Activated CD4-positive, alpha-beta T cell treated with anti-CD3 and anti-CD28 coated beads, Interleukin-2, amount 50 U/mL, for 1 hour (primary cell): ENCODE measurements at regions not wholly inside any gene's neighbourhood (a gene's known extent, or its start where the extent isn't known, plus 50 kb on each side); places are given as distances from the start of the nearest gene placed in this dataset.
"Not testable (repeated sequence)": the region's sequence is repeated elsewhere in the genome, so short reads cannot be mapped to it uniquely, and the experiment has no call there.

ENCODE experiments used
- DNase-seq: peaks from one replicate; pipeline ENCODE4 v3.0.0-alpha.2; 2020

DNA sequence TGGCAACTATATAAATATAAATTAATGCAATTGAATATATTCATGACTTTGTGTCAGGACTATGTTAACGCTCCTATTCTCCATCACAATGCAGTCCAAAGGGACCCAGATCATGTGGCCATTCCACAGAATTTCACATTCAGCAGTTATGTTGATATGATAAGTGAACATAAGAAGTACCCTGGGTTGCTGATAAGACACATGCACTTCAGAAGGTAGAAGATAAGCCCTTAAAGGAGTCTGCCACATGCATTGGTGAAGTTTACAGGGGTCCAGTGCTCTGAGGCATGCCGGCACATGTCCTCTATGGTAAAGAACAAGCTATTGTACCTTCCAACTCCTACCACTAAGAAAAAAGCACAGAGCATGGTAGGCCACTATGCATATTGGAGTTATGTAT, 76.4 kb downstream of the PHAX start:
- DNase-seq, result no peak

DNA sequence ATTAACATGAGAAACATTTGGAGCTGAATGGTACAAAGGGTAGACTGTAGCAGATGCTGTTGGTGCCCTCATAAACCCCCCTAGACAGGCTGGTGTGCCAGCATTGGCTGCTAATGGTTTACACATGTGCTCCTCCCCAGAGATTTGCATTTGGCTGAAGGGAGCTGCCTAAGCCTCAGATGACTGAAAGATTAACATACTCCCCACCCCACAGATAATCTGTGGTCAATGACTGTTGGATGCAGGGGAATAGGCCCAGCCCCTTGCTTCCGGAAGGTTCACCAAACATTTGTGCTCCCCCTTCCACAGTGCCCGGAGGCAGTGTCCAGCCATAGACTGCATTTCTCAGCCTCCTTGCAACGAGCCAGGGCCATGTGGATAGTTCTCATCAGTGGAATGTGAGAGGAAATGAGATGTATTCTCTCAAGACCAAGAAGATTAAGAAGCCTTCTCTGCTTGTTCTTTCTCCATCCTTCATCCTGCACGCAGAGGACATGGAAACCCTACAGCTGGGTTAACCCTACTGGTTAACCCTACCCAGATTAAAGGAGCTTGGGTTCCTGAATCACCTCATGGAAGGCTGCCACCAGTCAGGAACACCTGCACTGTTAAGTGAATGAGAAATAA, 79.6 kb downstream of the PHAX start:
- DNase-seq, result no peak

DNA sequence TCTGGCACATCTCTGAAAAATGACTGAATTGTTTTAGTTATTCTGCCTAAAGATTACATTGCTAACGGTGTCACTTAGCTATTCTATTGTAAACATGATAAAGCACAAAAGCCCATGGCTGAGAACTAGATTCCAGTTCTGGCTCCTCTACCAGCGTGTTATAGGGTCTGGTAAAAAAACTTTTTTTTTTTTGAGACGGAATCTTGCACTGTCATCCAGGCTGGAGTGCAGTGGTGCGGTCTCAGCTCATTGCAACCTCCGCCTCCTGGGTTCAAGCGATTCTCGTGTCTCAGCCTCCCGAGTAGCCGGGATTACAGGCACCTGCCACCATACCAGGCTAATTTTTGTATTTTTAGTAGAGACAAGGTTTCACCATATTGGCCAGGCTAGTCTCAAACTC, 80.6 kb downstream of the PHAX start:
- not testable (repeated sequence) for DNase-seq

DNA sequence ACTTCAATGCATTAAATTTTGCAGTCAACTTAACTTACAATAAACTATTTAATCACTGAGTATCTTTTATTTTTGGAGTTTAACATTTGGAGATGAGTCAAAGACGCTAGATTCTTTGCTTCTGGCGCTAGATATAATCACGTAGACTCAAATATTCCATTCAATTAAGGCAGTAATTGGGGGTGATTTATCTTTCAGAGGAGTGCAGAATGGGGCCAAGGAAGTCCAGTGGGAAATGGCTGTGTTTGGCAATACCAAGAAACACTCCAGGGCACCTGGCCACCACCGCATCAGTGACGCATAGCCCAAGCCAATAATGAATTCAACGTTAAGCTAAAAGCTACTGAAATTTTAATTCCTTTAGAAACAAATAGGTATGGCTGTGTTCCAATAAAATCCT, 81.2 kb downstream of the PHAX start:
- DNase-seq, result no peak

DNA sequence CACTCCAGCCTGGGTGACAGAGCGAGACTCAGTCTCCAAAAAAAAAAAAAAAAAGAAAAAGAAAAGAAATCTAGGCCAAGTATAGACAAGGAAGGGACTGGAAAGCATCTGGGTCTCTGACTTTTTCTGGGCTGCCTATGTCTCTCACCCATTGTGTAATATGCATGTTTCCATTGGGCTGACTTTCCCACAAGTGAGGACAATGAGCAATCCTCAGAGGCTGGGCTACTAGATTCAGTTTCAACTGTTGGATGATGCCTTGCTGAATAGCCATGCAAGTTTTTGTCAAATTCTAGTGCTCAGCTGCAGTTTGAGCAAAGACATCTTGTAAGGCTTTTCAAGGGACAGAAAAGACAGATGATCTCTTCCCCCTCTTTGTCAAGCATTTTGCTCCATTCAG, 82.1 kb downstream of the PHAX start:
- DNase-seq, result no peak

DNA sequence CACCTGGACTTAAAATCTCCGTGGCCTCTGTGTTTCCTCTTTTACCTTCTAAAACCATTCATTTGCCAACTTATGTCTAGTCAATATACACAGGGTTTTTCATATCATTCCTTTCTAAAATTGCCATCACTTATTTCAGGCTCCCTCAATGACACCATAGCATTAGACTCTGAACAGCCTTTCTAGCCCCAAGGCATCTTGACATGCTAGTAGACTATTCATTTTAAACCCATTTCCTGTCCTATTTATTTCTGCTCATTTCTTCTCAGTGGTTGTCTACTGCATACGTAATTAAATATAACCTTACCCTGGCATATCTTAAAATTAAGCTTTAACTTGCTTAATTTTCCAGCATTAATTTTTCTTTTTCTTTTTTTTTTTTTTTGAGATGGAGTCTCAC, 83.2 kb downstream of the PHAX start:
- DNase-seq, result no peak

DNA sequence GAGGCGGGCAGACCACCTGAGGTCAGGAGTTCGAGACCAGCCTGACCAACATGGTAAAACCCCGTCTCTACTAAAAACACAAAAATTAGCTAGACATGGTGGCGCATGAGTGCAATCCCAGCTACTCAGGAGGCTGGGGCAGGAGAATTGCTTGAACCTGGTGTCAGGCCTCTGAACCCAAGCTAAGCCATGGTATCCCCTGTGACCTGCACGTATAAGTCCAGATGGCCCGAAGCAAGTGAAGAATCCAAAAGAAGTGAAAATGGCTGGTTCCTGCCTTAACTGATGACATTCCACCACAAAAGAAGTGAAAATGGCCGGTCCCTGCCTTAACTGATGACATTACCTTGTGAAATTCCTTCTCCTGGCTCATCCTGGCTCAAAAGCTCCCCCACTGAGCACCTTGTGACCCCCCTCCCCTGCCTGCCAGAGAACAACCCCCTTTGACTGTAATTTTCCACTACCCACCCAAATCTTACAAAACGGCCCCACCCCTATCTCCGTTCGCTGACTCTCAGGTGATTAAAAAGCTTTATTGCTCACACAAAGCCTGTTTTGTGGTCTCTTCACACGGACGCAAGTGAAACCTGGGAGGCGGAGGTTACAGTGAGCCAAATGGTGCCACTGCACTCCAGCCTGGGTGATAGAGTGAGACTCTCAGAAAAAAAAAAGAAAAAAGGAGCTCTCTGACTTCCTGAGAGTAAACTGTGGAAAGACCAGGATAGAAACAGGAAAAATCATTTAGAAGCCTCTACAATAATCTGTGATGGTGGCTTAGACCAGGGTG, 84.1 kb downstream of the PHAX start:
- DNase-seq, result peak; percentile 25

DNA sequence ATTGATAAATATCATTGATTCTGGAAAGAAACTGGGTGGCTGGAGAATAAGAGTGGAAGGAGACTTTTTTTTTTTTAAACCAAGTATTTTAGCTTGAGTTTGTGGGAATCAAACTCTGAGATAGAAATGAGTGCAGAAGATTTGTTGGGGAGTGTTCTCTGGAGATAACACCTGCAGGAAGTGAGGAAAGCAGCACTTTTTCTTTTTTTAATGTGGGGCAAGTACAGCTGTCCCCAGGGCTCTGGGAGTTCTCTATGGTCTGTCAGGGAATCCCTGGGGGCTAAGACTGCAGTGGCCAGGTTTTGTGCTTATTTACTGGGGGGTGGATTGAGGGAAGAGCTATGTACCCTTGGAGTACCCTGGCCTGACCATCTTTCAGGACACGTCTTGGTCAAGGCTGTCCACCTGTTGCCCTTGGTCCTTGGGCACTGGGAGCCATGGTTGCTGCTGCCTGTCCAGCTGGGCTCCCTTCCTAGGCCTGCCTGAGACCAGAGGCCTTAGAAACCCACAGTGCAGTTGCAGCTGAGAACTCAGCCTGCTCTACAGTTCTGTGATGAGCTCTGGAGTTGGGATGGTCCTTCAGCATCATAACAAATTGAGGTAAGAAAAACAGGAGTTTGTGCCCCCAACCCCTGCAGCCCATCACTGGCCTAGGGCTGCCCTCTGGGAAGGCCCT, 85.8 kb downstream of the PHAX start:
- DNase-seq, result no peak

DNA sequence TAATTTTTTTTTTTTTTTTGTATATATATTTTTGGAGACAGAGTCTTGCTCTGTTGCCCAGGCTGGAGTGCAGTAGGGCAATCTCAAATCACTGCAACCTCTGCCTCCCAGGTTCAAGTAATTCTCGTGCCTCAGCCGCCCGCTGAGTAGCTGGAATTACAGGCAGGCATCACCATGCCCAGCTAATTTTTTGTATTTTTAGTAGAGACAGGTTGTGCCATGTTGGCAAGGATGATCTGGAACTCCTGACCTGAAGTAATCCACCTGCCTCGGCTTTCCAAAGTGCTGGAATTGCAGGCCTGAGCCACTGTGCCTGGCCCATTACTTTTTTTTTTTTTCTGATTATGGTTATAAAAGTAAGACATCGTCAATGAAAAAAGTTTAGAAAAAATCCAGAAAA, 84.0 kb upstream of the LMNB1 start:
- DNase-seq, result no peak

DNA sequence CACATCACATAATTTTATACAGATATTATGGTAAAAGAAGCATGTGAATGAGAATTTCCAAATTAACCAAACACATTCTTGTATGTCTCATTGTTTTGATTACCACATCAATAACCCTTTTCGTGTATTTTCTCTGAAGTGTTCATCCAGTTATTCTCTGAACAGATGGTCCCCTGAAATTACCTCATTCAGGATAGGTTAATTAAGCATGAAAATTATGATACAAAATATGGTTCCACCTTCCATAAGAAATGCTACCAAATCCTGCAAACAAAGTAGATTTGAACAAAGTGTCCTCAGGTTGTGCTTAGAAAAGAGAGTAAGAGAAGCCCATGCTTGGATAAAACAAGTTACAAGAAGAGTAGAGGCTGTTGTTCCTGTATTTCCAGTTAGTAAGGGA, 83.1 kb upstream of the LMNB1 start:
- no peak for DNase-seq

DNA sequence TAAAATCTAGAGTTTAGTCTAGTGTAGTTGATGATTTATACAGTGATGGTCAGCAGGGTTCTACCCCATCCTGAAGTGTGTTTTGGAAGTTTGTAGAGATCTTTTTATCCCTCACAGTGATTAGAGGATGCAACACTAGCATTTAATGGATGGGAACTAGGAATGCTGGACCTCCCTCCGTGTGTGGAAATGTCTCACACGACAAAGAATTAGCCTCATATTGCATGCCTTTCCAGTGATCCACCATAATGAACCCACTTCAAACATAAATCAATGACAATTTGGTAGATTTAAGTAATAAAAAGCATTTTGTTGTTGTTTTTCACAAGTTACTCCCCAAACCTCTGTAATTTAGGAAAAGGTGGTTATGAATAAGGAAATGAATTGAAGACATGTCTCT, 82.5 kb upstream of the LMNB1 start:
- DNase-seq, result no peak

DNA sequence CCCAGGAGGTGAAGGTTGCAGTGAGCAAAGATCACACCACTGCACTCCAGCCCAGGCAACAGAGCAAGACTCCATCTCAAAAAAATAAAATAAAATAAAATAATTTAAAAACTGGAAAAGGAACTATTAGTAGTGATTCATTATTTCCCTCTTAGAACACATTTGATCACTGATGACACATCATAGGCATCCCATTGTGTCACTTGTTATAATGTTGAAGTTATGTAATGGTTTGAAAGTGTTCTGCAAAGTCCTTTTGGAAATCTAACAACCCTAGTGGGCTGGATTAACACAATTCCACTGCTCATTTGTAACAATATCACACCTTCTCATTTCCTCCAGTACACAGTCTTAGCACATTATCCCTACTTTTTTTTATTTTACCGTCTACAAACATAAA, 81.8 kb upstream of the LMNB1 start:
- no peak for DNase-seq

DNA sequence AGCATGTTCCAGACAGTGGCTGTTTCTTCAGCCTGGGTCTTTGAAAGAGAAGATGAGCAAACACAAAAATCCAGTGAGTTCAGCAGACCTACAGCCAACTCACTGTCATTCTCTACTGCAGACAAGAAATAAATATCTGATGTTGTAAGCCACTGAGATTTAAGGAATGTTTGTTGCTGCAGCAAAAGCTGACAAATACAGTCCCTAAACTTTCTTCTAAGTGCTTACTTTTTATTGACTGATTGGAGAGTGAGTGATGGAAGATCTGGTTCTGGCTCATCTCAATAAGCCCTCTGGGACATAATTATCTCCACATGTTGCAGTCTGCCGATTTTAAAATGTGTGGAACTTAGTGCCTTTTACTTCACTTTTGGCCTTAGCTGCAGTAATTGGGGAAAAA, 69.9 kb upstream of the LMNB1 start:
- DNase-seq, result no peak

DNA sequence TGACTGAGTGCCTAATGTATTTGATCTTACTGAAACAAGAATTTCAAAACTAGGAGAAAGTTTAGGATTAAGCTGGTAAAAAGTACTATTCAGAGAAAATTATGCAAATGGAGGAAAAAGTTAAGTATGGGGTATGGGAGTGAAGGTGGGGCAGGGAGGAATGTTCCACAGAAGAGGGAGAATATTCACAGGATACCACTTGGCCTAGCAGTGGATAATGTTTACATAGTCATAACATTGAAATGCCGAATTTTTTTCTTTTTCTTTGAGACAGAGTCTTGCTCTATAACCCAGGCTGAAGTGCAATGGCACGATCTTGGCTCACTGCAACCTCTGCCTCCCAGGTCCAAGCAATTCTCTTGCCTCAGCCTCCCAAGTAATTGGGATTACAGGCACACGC, 61.2 kb upstream of the LMNB1 start:
- DNase-seq, result no peak

DNA sequence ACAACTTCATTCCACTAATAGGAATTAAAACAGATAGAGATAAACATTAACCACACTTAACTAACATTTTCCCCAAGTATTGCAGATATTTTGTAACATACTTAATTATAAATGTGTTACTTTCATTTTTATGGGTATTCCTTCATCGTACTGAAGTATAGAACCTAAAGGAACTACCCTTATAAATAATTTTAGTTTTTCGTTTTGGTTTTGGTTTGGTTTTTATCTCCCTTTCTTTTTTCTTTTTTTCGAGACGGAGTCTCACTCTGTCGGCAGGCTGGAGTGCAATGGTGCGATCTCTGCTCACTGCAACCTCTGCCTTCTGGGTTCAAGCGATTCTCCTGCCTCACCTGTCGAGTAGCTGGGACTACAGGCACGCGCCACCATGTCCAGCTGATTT, 60.1 kb upstream of the LMNB1 start:
- DNase-seq, result no peak

DNA sequence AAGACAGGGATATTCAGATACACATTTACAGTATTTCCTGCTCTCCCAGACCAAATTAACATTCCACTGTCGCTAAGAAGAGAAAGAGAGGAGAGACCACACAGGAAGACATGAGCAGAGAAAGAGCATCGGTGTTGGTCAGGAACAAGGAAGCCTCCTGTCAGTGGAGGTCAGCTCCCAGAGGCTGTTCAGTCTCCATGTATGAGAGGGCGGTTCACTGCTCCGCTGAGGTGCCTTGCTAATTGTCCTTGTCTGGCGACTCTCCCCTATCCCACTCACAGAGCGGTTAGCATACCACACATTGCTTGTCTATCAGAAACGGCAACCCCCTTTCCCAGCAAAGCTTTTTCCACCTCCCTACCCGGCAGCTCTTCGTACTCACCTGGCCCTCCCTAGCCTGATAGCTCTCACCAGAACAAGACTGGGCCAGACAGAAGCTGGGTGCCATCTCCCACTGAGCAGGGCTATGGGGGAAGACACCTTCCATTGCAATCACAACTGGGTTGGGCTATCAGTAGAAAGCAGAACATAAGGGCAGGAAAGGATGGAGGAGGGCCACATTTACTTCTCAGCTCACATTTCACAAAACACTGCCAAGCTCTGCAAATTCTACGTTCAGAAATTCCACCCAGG, 58.6 kb upstream of the LMNB1 start:
- no peak for DNase-seq

DNA sequence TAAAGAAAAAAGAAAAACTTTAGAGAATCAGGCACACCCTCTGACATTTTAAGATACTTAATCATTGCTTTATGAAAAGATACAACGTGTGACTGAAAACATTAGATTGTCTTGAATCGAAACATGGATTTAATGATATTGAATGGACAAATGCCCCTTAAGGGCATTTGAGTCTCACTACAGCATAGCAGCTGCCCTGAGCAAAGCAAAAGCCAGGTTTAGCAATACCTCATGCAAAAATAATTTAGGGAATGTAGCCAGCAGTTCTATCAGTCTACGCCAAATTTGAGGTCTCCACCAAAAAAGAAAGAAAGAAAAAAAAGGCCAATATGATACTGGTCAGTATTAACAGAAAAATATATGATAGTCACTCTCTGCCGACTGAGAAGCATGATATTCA, 56.6 kb upstream of the LMNB1 start:
- no peak for DNase-seq

DNA sequence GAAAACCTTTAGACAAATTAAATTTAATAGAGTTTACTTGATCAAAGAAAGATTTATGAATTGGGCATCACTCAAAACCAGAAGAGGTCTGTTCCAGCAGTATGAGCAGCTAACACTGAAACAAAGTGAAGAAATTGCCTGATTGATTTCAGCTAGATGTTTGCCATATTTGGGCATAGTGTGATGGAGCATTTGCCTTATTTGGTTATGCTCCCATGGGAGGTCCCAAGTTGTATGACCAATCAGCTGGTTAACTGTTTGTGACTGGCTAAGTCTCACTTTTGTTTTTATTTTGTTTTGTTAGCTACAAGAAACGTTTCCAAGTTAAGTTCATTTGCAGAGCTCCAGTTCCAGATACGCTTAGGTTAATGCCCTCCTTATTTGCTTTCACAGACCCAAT, 53.3 kb upstream of the LMNB1 start:
- DNase-seq, result no peak
